ENCODE measurements at regions not wholly inside any gene's neighbourhood (a gene's known extent, or its start where the extent isn't known, plus 50 kb on each side); places are given as distances from the start of the nearest gene placed in this dataset.

DNA sequence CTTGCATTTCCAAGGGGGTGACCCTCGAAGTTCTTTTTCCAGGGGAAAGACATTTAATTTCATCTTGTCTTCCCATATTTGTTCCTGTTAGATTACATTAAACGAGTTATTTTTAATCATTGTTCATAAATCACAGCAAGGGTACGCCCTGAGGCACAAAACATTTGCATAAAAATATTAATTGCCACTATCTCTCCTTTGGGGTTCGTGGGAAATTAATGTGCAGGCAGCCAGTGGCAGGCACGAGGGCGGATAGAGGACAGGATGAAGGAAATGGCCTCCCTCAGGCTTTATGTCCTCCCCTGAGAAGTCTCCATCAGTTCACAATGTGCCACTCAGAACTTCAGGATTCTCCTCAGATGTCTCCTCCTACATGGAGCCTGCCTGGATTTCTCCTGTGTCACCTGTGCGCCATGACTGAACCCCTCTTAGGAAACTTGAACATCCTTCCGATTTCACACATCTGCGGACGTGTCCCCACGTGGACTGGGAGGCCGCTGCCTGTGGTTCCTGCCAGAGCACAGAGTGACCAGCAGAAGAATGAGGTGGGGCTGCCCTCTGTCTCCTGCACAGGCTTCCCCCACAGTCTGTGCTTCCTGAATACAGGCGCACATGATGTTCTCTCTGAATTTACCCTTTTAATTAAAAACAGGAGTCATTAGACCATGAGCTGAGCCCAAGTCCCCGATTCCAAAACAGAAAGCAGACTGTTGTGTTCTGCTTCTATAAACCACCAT, 1085.9 kb downstream of the TBC1D22A start:
- DNase-seq = no peak

DNA sequence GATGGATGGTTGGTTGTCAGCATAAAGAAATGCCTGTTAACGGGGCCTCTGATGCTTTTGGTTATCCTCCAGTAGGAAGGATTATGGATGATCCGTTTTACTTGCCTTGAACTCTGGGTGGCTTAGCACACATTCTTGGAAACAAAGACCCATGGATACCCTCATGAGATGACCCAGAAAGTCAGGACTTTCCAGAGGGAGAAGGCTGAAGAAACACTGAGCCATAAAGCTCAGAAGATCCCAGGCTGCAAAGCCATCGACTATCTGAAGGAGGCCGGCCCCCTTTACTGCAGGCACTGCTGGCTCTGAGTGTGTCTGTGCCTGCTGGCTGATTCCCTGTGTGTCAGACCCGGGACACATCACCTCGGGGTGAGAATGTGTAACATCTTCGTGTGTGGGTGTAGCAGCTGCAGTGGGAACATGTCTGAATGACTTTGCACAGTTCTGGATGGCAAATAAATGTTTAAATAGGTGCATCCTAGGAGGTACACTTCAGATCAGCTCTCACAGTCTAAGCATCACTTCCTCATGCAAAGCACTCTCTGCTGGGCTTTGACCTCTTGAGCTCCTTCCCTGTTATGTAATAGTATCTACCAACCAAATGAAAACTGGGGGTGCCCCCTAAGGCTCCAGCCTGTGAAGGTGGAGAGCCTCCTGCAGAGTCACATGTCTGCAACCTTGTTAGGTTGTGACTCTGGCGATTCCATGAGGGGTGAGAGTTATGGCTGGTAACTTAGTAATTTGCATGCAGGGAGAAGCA, 1084.9 kb downstream of the TBC1D22A start:
- DNase-seq = no peak

DNA sequence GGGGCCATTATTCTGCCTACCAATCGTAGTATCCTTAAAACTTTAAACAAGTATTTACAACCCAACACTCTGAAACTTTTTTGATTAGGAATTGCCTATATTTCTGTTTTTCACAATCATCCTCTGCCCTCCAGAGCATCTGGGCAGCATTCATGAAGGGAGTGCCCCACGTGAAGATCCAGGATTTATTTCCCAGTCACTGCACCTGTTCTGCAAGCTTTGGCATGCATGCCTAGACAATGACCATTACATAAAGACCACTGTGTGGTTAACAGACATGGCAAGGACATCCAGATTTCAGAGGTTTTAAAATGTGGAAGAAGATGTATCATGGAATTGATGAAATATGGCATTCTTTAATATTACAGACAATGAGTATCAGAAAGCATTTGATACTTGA, 1083.8 kb downstream of the TBC1D22A start:
- DNase-seq = no peak

DNA sequence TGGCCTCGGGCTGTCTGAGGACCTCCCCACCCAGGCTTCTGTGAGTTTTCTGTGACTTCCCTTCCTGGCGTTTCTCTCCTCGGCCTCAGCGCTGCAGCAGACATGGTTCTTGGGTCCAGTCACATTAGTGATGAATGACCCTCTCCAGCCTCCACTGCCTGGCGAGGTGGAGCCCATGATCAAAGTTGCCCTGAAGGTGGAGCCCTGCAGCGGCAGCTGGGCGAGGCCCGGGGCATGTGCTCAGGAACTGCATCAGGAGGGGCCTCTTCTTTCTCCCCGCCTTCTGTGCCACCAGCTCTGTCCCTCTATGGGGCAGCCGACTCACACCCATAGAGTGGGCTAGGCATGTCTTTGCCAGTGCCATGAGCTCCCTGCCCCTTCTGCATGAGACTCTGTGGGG, 1079.7 kb downstream of the TBC1D22A start:
- no peak for DNase-seq

DNA sequence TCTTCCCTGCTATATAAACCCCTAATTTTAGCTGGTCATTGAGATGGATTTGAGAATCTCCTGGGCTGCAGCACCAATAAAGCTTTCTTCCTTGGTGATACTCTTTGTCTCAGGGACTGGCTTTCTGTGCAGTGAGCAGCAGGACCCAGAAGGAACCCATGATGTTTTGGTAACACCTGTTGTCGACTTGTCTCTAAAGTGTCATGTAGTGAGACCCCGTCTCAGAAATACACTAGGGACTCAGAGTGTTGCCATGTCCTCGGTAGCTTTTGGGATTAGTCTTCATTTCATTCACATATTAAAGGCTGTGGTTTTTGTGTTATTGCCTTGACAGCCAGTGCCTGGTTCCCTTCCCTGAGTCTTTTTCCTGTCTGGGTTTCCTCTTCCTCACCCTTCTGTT, 1078.7 kb downstream of the TBC1D22A start:
- no peak for DNase-seq

DNA sequence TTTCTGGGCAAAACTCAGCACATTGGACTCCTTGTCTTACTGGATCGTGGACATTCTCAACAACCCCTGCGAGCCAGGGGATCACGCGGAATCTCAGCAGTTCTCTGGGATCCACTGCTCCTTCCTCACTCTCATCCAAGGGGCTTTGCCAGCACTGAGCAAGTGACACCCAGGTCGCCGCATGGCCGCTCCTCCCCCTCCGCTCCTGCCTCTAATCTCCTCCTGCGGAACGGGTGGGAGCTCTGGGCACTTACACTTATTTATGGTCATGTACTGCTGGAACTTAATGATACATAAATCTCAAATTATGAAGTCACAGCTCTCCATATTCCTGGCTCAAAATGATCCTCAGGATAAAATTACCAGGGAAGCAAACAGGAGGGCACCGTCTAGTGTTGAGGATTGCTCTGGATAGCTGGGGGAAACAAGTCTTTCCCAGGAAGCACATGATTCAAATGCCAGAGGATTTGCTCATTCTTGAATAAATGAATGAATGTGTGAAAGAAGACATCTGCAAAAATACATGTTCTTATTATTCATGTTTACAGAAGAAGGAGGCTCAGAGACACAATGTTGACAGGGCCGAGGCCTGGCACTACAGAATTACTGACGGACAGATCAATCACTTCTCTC, 1077.3 kb downstream of the TBC1D22A start:
- no peak for DNase-seq

DNA sequence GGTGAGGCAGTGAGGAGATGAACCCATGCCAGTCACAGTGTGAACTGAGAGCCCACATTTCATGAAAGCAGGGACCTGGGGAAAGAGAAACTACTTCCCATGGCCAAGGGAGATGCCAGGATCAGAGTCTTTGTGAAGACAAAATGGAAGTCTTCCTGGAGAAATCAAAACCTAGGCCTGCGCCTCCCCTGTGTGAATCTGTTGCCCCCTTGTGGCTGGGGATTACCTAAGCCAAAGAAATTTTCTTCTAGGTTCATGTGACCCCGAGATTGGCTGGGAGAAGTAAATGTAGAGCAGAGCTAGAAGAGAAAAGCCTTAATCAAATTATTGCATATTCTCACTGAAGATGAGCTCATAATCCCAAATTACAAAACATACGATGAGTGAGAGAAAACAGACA, 1075.3 kb downstream of the TBC1D22A start:
- no peak for DNase-seq

DNA sequence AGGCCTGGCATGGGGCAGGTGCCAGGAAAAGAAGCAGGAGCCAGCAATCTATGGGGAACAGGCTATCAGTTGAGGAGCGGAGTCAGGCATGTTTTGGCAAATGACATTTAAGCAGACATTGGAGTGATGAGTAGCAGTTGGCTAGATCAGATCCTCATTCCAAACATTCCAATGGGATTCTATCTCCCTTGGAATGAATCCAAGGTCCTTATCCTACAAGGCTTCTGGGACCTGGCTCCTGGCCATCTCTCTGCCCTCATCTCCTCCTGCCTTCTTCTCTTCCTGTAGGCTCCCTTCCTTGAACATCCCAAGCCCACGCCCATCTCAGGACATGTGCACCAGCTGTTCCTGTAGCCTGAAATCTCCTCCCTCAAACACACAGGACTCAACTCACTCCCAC, 1074.5 kb downstream of the TBC1D22A start:
- no peak for DNase-seq

DNA sequence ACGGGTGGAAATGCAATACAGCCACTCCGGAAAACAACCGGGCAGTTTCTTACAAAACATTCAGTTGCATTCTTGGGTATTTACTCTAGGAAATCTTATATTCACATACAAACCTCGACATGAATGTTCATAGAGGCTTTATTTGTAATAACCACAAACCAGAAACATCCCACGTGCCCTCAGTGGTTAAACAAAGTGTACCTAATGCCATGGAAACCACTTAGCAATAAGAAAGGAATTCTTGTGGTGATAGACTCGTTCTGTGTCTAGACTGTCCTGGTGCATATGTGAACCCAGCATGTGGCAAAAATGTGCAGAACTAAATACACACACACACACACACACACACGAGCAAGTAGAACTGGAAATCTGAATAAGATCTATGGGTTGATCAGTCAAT, 1073.3 kb downstream of the TBC1D22A start:
- no peak for DNase-seq

DNA sequence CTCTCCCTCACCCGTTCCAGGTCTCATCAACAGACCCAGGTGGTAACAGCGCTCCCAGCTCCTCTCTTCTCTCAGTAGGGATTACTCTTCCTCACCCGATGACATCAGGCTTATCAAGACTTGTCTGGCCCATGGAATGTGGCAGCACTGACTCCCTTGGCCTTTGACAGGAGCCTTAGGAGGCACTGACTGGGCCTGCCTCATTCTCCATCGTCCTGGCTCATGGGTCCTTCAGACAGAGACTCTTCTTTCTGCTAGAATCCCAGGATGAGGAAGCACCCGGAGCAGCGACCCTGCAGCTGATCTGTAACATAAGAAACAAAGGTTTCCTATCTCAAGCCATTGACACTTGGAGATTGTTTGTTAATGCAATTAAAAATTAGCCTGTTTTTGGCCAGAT, 1063.6 kb downstream of the TBC1D22A start:
- DNase-seq = no peak

DNA sequence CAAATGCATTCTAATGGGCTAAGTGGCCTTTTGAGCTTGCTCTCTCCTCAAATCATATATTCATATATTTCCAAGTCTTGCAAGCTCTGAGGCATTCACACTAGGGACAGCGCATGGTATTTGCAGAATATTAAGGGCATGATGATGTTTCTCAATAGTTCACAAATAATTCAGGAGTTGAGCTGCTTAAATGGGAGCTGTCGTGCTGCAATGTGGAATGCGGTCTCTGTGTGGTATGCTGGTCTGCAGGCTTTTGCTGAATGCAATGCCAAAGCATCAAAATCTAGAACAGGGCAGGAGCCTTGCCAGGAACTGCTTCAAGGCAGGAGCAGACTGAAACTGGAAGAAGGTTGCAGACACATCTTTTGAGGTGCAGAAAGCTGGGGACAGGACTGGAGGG, 1060.0 kb downstream of the TBC1D22A start:
- DNase-seq = no peak

DNA sequence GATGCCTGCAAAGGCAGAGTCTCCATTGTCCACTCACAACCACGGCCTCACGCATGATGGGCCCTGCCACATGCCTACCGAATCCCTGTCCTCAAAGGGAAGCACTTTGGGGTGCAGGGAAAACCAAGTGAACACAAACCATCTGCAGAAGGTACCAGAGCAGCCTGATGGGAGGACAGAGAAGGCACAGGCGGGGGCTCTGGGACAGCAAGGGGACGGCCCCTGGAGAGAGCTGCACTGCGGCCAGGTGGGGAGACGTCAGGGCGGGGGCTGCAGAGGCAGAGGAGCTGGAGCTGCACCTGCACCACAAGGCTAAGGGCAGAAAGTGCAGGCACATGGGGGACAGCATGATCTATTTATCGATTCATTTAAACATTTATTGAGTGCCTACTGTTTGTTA, 1056.0 kb downstream of the TBC1D22A start:
- DNase-seq = no peak

DNA sequence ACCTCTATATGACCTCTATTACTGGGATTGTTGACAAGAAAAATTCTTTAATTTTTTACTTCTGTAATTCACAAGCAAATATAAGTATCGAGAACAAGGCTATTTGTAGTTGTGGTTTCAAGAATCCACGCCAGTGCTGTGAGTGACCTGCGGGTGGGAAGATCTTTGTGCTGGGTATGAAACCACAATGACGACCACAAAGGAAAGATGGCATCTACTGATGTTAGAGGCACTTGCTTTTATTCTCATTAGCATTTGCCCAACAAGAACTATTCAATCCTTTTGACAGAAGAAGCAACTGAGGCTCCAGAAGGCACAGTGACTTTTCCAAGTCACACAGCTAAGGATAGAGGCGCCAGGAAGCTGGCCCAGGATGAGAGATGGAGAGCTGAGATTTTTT, 1054.9 kb downstream of the TBC1D22A start:
- DNase-seq = no peak

DNA sequence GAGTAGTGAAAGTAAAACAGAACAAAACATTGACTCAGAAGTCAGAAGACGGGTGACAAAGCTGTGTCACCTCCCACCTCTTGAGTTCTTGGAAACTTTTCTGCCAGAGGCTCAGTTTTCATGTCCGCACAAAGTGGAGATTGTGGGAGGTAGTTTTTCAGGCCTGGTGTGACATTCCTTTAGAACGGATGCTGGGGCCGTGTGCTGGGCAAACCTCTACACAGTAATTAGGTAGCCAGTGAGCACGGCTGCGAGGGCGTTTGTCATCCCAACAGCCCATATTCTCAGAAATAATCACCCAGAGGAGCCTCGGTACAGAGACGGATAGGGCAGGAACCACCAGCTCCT, 1054.4 kb downstream of the TBC1D22A start:
- no peak for DNase-seq

DNA sequence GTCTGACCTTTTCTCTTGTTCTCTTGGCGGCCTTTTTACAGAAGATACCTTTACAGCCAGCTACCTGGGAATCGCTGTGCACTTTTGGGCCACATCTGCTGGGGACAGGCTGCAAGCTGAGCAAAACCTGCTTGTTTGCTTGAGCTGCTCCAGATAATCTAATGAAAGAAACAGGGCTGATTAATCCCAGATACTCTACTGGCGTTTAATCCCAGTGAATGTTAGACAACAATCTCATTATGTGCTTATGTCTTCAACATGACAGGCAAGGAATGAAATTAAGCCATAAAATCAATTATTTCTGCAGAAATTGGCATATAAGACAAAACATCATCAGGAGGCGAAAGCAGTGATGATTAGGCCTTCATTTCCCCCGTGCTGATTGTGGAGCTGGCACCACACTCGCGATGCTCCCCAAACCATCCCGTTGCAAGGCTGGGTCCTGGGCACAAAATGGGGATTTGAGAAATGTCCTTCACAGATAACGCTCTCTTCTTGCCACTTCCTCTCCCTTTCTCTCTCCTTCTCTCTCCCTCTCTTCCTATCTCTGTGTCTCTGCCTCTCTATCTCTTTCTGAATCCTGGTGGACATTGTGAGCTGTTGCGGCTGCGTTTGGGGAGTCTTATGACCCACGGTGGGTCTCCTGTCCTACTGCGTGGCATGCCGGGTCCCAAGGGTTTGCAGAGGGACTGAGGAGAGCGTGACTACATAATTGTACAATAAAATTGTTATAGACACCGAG, 1053.8 kb downstream of the TBC1D22A start:
- DNase-seq = no peak

DNA sequence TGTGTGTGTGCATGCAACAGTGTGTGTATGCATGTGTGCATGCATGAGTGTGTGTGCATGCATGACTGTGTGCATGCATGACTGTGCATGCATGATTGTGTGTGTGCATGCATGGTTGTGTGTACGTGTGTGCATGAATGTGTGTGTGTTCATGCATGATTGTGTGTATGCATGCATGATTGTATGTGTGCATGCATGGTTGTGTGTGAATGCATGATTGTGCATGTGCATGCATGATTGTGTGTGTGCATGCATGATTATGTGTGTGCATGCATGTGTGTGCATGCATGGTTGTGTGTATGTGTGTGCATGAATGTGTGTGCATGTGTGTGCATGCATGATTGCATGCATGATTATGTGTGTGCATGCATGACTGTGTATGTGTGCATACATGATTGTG, 1052.0 kb downstream of the TBC1D22A start:
- no peak for DNase-seq

DNA sequence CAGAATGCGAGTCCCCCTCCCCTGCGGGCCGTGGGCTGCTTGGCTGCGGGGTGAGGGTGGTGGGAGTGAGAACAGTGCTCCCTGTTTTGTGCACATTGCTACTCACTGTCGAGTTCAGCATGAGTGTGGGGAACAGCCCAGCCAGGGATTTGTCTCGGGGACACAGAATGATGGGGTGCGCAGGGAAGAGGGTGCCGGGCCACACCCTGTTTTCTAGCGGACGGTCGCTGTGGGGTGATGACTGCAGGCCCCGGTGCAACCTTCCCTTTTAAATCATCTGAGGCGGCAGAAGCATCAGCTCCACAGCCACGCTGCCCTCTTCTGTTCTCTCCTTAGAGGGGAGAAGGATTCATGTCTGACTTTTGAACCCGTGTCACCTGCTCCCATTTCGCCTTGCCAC, 1051.2 kb downstream of the TBC1D22A start:
- no peak for DNase-seq

DNA sequence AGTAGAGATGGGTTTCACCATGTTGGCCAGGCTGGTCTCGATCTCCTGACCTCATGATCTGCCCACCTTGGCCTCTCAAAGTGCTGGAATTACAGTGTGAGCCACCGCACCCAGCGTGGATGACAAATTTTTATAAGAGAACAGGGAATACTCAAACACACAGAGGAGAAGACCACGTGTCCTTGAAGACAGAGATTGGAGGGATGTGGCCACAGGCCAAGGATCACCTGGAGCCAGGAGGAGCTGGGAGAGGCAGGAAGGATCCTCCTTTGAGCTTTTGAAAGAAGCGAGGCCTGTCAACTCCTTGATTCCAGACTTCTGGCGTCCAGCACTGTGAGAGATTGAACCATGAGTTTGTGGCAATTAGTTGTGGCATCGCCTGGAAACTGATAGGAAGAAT, 1049.5 kb downstream of the TBC1D22A start:
- no peak for DNase-seq

DNA sequence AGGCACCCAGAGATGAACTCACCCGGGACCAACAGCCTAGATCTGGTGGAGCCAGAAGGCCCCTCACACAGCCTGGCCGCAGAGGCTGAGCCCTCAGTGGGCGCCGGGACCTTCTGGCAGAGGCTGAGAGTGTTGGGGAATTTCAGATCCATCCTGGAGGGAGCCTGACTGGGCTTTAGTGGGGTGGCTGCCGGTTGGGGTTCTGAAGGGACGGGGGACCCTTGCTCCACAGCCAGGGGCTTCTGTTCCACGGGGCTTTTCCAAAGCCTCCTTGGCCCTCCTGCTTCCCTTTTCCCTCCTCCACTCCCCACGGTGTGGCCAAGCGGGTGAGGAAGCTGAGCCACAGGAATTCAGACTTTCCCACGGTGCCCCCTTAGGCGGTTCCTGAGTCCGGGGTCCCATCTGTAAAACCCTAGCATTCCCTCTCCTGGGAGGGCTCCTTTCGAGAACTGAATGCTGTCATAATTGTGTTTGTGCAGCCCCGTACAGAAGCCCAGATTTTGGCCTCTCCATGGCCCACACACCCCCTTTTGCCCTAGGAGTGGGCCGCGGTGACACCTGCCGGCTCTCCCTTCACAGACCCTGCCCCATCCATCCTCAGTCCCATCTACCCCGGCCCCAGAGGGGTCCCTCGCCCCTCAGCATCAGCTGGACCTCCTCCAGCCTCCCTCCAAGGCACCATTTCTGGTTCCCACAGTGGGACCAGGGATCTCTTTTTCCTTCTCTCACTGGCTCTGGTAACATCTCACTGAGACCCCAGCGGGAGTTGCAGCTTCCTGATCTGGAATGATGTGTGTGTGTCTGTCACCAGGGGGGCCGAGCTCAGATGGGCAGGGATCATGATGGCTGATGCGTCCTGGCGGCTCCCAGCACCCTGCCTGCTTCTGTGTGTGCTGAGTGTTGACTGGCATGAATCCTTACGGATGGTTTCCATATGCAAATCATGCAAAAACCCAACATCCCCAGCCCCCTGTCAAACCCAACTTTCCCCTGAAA, 1048.4 kb downstream of the TBC1D22A start:
- no peak for DNase-seq

DNA sequence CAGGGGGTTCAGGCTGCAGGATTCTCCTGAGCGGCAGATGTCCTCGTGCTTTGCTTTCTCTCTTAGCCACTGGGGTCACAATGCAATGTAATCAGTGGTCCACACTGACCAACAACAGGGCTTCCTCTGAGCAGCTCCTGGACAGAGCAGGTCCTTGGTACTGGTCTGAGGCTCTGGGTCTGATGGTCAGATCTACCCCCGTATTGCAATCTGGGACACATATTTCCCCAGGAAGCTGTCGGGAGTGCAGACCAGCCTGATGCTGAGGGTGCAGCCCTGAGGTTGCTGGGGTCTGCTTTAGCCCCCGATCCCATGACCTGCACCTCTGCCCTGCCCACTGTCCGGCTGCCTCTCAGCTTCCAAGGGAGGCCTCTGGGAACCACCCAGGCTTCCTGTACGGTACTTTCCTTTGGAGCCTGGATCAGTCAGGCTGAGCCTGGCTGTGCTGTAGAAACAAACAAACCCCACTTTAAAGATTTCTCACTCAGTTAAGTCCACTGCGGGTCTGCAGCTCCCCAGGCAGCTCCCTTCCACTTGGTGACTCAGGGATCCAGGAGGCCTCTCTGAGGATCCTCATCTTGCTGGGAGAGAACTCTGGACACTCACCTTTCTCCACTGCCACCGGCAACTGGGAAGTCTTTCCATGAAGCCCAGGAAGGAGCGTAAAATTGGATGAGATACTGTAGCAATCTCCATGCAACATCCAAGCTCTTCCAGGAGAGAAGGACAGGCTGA, 1046.6 kb downstream of the TBC1D22A start:
- no peak for DNase-seq

DNA sequence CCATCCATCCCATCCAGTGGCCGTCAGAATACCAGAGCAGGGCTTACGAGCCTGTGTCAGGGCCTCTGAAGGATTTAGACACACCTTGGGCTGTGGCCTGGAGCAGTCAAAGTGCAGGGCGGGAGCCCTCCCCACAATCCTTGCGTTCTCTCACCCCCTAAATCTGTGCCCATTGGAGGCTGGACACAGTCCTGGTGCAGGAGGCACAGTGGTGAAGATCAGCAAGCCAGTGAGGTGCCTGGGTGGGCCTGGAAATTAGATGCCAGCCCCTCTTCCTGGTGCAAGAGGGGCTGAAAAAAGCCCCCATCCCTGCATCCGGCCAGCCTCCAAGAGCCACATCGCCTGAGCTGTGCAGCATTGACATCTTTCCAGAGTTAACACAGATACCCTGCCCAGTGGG, 1045.8 kb downstream of the TBC1D22A start:
- DNase-seq = no peak

DNA sequence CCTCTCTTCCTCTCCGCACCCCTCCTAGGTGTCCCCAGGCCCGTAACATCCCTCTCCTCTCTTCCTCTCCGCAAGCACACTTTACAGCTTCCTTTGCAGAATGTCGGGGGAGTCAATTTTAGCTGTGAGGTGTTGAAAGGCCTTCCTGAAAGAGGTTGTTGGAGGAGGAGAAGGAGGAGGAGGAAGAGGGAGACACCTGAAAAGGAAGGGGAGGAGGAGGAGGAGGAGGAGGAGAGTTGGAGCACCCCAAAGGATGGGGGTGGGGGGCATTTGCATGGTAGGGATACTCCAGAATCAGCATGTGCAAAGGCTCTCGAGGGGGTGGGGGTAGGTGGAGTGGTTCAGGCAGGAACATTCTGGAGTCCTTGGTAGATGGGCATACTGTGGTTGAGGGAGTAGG, 1045.1 kb downstream of the TBC1D22A start:
- DNase-seq = no peak
